ENCODE measurements at regions not wholly inside any gene's neighbourhood (a gene's known extent, or its start where the extent isn't known, plus 50 kb on each side); places are given as distances from the start of the nearest gene placed in this dataset.

DNA sequence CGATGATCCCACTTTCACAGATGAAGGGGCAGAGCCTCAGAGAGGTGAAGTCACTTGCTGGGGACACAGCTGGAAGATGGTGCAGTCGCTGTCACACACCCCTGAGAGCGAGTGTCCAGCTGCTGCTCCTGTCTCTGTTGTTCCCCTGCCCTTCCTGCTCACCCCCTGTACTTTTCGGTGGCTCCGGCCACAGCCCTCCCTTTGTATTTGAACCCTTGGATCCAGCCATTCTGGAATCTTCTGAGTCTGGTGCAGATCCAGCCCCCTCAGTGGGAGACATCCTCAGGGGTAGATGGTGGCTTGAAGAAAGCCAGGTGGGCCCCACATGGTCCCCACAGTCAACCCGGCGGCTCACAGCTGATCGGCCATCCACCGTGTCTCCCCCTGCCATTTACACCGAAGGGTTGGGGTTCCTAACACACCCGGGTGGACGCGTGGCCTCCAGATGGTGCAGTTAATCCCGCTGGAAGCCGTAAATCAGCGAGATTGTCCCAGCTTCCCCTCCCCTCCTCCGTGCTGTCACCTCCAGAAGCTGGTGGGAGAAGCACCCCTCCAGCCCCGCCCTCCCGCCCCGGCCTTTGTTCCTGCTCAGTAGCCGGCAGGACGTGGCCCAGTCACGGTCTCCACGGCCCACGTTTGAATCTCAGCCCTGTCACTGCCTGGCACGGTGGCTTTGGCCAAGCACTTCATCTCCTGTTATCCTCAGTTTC is 204.8 kb downstream of the C9orf50 start:
- no peaks in the 10 kb centered on the region for H3K36me3 ChIP-seq (ENCODE audit: control insufficient read depth in 2 of 2, extremely low read depth in 1 of 2, insufficient read depth in 2 of 2, low read length in 2 of 2)
- H3K27me3 ChIP-seq (ENCODE audit: control insufficient read depth in 2 of 2, insufficient read depth in 2 of 2, low read length in 2 of 2) = no peaks in the 10 kb centered on the region
- peaks cover 15% of the 10 kb centered on the region for H3K4me1 ChIP-seq (ENCODE audit: control insufficient read depth, extremely low read depth, insufficient read depth, low read length)
- no peaks in the 10 kb centered on the region for H4K20me1 ChIP-seq (replicated peaks; ENCODE audit: control insufficient read depth, extremely low read depth, insufficient read depth, low read length)
- ChIA-PET CTCF (no interaction called here), POLR2A (no interaction called here)
- no peak overlapping the region for H2AFZ ChIP-seq (ENCODE audit: low read depth, low read length)
- H3K9me3 ChIP-seq (replicated peaks; ENCODE audit: control insufficient read depth, insufficient read depth, low read length) = no peaks in the 10 kb centered on the region
- no peak overlapping the region for H3K9ac ChIP-seq (replicated peaks; ENCODE audit: extremely low read depth, insufficient read depth, low read length)
- H3K9me1 ChIP-seq (replicated peaks; ENCODE audit: control insufficient read depth, extremely low read depth, insufficient read depth, low read length) = no peaks in the 10 kb centered on the region
- H3K27ac ChIP-seq (ENCODE audit: insufficient read depth, low read depth, low read length) = no peak overlapping the region
- intact Hi-C loops (cut with micrococcal nuclease) = no loop called here
- no peak overlapping the region for H3K4me2 ChIP-seq (ENCODE audit: insufficient read depth, low read length)
- dilution Hi-C loops (cut with MboI; ENCODE audit: extremely low pct_ligation_motif_present, low sequenced_read_pairs) = no loop called here
- no peak overlapping the region for H3K4me3 ChIP-seq (replicated peaks in 1 of 3; ENCODE audit: insufficient read depth in 1 of 3, low read depth in 1 of 3, low read length in 3 of 3)
- TF ChIP-seq GATA2 (IDR thresholded peaks at IDR 0.05; ENCODE audit: insufficient read depth, insufficient read length, low read depth, low read length) (no peak), EZH2 (IDR thresholded peaks at IDR 0.05; ENCODE audit: borderline replicate concordance, low read depth, low read length, severe bottlenecking) (no peak), JUN (IDR thresholded peaks at IDR 0.05; ENCODE audit: borderline replicate concordance, insufficient read depth, insufficient read length, low read depth) (no peak), POLR2A (IDR thresholded peaks at IDR 0.05; ENCODE audit: low read depth, low read length) (no peak), MYC (IDR thresholded peaks at IDR 0.05; ENCODE audit: low read depth, low read length) (no peak), POLR2AphosphoS5 (IDR thresholded peaks at IDR 0.05; ENCODE audit: insufficient read depth, low read depth, low read length) (no peak), FOS (IDR thresholded peaks at IDR 0.05; ENCODE audit: borderline replicate concordance, insufficient read depth, low read length) (no peak)
- TF ChIP-seq, protein P1, sequence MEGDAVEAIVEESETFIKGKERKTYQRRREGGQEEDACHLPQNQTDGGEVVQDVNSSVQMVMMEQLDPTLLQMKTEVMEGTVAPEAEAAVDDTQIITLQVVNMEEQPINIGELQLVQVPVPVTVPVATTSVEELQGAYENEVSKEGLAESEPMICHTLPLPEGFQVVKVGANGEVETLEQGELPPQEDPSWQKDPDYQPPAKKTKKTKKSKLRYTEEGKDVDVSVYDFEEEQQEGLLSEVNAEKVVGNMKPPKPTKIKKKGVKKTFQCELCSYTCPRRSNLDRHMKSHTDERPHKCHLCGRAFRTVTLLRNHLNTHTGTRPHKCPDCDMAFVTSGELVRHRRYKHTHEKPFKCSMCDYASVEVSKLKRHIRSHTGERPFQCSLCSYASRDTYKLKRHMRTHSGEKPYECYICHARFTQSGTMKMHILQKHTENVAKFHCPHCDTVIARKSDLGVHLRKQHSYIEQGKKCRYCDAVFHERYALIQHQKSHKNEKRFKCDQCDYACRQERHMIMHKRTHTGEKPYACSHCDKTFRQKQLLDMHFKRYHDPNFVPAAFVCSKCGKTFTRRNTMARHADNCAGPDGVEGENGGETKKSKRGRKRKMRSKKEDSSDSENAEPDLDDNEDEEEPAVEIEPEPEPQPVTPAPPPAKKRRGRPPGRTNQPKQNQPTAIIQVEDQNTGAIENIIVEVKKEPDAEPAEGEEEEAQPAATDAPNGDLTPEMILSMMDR (IDR thresholded peaks at IDR 0.05; ENCODE audit: extremely low read depth in 1 of 2, insufficient read depth in 1 of 2, low read depth in 1 of 2, low read length in 2 of 2) = no peak
- TF ChIP-seq, protein P2, sequence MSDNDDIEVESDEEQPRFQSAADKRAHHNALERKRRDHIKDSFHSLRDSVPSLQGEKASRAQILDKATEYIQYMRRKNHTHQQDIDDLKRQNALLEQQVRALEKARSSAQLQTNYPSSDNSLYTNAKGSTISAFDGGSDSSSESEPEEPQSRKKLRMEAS (IDR thresholded peaks at IDR 0.05; ENCODE audit: insufficient read depth, insufficient read length) = no peak
- DNase-seq (ENCODE audit: low read depth, low spot score) (no peak), FAIRE-seq (peak; percentile 15)
- no TSS peak for BruUV-seq (replicated peaks)
- H3K79me2 ChIP-seq (ENCODE audit: control insufficient read depth, insufficient read depth, low read length) = no peaks in the 10 kb centered on the region

Data from endothelial cell of umbilical vein (primary cell).